Activated CD8-positive, alpha-beta memory T cell treated with anti-CD3 and anti-CD28 coated beads for 1 hour (primary cell): ENCODE measurements at regions not wholly inside any gene's neighbourhood (a gene's known extent, or its start where the extent isn't known, plus 50 kb on each side); places are given as distances from the start of the nearest gene placed in this dataset.
"Not testable (repeated sequence)": the region's sequence is repeated elsewhere in the genome, so short reads cannot be mapped to it uniquely, and the experiment has no call there.

Experiments used
- DNase-seq, 2 donors: peaks; one replicate each; pipeline ENCODE4 v3.0.0-alpha.2; 2020; ENCODE audit warnings: low read depth in 1 of 2; ENCODE audit errors: extremely low read depth in 1 of 2

DNA sequence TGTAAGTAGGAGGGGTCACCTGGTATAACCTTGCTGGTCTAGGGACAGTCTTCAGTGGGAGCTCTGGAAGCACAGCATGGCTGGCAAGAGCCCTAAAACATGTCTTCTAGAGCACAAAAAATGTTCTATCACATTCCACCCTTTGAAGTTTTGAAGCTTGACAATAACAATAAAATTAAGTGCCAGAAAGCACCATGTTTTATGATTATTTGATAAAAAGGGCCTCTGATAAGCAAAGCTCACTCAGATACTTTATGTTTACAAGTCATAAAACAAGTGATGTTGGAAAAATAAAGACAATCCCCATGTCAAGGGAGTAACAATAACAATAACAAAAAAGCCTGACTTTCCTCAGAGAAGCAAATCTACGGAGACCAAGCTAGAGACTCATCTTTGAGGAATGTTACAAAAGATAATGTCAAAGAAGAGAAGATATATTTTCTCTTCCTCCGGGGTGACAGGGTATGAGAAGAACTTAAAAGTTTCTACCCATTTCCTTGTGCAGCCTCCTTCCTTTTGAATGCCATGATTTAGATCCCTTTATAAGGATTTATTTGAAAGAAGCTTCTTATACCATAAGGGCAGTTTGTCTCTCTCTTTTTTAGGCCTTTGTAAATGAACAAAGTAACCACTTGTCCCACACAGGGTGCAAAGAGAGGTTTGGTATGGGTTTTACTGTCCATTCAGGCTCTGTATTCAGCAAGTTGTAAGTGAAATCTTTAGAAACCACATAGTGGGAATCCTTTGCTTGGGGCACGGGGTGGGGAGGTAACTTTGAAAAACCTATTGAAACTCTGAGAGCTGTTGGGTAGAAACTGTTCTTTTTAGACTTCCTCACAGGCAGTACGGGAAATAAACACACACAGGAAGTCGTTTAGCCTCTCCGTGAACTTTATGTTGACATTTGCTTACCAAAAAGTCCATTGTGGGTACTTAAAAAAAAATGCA lies 109.6 kb upstream of the RBMS3 start:
- no peak for DNase-seq

DNA sequence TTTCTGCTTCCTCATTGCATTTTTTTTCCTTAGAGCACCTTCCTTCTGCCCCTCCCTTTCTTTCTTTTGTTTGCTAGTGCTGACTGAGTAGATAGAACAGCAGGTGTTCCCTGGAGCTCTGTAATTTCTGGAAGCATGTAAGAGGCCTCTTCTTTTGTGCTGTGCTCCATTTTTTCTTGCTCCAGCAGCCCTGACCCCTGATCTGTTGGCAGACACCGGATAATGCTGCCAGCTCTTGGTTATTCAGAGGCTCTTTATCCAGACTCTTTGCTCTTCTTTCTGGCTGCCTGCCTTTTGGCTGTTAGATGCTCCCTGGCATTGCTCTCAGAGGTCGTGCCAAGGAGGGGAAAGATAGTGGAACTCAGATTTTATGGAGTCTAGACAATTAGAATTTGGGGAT lies 104.4 kb upstream of the RBMS3 start:
- no peak for DNase-seq

DNA sequence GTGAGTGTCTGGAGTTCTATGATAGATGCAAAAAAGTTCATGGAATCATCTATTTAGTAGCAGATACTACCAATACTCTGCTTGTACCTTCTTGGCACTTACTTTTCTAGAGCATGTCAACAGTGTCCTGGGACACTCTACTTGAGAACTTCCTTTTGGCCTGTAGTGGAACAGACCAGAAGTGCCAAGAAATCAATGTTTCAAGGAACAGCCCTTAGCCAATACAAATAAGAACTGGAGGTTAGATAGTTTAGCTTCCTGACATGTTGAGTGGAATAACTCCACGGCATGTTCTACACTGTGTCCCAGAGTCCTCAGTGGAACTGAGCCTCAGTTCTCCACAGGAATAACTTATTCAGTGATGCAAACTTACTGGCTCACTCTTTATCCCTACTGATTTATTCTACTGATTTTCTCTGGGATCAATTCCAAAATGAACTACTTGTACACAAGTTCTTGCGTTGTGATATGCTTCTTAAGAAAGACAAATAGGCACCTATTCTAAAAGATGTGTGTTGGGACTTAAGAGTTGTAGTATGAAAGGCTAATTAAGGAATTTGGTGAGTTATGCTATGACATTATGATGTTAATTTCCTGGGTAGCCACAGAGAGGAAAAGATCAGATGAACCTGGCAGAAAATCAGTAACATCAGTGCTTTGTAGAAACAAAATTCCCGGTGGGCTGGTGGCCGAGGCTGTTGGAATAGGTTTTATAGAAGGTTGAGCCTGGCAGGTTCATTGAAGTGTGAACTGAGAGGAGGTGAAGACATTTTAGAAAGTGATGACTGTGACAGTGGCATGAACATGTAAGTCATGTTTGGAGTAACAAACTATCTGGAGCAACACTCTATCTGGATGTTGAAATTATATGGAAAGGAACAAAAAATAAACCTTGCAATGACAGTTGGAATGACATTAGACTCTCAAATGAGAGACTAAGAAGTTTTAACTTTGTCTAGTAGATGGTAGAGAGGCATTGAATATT lies 101.8 kb upstream of the RBMS3 start:
- DNase-seq: no peak

DNA sequence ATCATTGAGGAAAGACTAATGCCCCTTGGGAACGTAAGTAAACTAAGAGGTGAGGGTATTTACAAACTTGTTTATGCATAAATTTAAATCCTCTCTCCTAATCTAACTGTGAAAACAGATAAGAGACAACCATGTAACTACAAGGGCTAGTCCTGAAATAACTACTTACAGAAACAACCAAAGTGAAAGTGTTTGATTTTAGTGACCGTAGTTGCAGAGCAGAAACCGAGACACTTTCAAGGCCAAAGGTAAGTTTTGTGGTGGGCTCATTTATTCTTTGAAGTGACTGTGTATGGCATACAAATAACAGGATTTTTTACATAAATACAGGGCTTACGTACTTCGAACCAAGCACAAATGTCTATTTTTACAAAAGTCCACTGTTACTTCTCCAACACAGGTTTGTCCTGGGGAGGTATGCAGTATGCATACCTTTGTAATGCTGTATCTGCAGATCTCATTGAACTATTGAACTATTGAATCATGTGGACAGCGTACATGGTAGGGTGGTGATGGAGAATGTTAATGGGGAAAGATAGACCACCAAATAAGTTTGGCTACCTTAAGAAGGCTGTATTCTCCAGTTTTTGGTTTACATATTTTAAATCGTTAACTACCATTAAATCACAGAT lies 99.6 kb upstream of the RBMS3 start:
- DNase-seq: no peak

DNA sequence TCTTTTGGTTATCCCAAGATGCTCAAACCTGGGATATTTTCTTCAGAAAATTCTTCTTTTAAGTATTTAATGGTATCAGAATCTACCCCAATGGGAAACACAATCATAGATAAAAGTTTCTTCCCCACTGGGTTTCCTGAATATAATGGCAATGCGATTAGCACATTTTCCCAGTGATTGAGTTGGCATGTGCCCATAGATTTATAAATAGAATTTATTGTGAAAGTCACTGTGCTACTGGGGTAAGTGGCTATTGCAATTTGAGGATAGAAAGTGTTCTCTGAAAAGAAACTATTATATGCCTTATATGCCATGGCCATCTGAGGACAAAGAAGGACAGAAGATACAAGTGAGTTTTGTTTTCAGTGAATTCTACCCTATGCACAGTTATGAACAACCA lies 99.0 kb upstream of the RBMS3 start:
- DNase-seq: no peak

DNA sequence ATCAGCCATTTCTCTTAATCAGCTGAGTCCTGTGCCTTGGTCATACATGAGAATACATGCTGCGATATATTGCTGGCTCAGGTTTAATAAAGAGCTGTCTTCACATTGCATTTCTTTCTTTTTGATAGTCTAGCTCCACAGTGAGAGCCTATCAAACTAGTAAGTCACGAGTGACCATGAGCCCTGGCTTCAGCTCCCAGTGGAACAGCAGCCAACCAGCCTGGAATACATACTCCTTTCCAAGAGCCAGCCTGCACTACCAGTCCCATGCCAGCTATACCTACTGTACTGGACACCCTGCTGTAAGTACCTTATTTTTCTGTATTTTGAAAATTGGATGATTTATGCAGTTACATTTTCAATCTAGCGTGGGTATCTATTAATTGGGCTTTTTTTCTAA lies 98.0 kb upstream of the RBMS3 start:
- not testable (repeated sequence) for DNase-seq

DNA sequence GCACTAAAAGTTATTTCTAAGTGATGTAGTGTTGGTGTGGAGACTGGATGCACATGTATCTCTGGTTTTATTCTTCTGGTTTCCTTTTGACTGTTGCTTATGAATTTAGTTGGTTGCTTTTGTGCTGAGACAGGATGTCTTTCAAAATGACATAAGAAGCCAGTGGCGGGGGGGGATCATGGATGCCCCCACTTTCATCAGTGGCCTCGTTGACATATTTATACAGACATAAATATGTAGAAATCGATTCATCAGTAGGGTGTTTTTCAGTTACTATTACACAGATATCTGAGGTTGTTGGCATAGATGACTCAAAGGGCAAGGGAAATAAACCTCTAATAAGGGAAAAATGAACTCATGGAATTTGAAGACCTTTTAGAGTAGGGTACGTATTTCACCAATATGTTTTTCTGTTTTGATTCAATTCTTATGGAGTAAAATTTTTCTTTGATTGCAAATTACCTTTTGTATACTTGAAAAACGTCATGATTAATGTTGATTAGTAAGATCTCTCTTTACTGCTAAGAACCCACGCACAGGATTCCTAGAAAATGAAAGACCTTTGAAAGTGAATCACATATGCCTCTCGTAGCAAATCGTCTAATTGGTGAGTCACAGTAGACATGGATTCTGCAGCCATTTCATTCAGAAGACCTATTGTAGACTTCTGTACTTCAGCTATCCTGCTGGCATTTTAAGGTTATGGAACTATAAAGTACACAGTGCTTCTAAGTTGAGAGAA lies 97.4 kb upstream of the RBMS3 start:
- DNase-seq: no peak

DNA sequence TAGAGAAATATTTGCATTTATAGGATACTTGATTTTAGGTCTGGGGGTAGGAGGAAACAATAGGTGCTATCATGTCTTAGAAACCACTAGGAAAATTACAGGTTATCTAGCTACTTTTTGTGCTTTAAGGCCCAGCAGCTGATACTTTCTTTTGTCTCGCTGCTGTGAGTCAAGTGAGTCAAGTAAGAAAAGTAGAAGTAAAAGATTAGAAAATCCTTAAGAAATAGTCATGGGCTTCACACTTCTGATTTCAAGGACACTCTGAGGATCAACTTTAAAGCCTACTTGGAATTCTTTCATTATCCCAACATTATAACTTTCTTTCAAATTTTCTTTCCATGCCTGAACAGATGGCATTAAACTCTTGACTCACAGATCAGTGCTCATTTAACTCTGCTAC lies 95.2 kb upstream of the RBMS3 start:
- DNase-seq: no peak

DNA sequence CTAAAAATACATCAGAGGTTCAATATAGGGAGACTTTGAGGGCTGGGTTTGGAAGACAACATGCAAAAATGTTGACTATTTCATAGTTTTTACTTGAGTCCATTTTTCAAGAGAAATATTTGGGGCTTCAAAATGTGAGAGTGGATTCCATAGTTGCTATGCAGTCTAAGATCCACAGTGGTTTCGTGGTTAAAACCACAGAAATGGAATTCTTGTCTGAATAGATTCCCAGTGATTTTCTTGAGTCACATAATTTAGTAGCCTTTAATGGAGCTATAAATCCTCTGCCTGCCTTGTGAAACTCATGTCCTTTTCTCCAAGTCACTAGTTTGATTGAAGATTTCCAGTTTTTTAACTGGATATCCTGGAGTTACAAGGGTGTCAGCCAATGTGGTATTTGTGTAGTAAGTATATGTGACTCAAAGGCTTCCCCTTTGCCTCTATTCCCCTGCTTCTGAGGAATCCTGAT lies 94.7 kb upstream of the RBMS3 start:
- no peak for DNase-seq

DNA sequence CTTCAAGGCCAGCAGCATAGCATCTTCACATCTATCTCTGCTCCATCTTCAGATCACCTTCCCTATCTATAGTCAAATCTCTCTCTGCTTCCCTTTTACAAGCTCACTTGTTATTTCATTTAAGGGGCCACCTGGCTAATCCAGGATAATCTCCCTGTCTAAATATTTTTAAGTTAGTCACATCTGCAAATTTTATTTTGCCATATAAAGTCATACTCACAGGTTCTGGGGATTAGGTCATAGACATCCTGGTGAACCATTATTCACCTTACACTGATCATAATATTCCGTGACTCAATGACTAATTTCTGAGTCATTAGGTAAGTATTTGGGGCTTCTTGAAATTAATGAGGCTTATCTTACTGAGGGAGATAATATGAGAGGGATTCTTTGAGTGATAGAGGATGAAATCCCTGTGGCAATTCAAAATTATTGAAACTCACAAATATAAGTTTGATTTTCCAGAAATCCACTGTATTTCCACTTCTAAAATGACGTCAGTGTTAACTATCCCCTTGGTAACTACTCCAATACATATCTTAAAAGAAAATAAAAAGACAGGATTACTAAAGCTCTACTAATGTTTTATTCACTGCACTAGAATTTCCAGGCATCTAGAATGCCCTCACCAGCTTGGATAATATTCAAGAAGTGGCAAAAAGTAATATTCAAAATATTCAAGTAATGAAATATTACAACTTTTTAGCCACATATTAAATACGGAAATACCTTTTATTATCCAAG lies 93.7 kb upstream of the RBMS3 start:
- no peak for DNase-seq

DNA sequence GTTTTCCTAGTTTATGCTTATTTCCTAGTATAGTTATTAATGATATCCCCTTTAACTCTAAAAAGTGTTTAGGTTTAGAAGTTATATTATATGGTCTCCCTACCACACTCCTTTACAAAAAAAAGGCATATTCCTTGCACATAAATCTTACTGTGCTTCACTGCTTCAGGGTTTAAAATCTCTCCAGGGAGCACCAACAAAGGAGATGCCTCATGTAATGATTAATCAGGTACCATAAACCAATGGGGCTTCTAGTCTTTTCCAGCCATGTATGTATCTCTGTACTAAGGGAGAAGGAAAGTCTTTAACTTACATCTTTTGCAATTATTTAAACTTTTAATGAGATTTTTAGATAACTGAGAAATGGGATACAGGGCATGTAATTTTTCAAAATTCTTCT lies 91.5 kb upstream of the RBMS3 start:
- DNase-seq: no peak

DNA sequence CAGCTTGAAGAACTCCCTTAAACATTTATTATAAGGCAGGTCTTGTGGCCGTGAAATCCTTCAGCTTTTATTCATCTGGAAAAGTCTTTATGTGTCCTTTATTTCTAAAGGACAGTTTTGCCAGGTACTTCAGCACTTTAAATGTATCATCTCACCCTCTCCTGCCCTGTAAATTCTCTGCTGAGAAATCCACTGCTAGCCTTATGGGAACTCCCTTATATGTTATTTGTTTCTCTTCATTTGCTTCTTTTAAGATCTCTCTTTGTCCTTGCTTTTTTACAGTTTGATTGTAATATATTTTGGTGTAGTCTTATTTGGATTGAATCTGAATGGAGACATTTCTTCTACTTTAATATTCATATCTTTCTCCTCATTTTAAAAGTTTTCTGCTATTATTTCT lies 86.7 kb upstream of the RBMS3 start:
- DNase-seq: no peak

DNA sequence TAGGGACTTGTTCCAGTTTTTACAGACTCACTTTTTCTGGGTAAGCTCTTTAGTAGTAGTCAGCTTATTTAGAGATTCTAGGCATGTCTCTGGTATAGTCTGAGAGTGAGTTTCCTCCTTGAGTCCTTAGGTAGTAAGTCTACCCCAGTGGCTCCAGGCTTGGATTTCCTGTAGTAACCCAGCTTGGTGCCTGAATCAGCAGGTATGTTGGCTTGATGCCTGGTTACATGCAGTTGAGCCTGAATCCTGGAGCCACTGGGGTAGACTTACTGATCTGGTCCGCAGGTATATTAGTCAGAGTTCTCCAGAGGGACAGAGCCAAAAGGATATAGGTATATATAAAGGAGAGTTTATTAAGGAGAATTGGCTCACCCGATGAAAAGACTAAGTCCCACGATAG lies 85.8 kb upstream of the RBMS3 start:
- DNase-seq: no peak

DNA sequence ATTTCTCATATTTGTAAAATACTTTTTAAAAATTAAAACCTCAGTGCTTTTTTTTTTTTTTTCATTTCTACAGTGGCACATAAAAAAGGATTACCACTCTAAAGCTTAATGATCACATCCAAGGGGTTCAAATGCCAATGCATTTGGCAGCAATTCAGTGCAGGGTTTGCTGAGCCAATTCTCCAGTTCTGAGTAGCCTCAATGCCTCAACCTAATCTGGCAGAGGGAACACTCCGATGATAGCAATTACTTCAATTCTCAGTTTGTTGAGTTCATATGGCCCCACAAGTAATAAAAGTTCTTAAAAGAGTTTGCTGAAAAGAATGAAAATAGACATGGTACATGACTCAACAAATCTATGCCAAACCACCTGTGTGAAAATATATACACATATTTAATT lies 79.3 kb upstream of the RBMS3 start:
- no peak for DNase-seq

DNA sequence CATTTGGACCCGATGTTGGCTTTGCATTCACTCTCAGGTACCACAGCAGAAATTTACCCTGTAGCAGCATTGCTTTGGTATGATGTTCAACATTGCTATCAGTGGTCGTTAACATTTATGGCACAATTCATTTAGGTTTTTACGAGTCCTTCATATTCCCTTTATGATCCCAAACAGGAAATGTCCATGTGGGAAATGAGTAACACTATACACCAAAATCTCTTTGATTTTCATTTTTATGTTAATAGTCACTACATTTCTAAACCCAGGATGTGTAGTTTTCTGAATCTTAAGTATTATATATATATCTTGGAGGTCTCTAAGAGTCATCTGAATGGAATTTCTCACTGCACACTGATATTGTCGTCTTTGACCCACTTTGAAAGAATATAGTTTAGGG lies 78.5 kb upstream of the RBMS3 start:
- DNase-seq: no peak

DNA sequence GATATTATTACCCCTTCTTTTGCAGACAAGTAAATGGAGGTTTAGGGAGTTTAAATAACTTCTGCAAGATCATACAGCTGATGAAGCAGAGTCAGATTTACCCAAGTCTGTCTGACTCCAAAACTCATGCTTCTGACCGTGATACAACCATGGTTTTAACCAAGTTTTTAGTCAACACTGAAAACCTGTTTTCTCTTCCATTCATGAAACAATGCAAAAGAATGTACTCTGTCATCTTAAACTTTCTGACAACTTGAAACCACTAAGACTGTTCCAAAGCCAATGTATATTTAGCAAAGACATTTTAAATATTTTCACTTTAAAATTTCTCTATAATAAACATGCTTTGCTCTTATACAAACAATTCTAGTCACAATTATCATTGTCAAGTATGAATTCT lies 77.0 kb upstream of the RBMS3 start:
- no peak for DNase-seq

DNA sequence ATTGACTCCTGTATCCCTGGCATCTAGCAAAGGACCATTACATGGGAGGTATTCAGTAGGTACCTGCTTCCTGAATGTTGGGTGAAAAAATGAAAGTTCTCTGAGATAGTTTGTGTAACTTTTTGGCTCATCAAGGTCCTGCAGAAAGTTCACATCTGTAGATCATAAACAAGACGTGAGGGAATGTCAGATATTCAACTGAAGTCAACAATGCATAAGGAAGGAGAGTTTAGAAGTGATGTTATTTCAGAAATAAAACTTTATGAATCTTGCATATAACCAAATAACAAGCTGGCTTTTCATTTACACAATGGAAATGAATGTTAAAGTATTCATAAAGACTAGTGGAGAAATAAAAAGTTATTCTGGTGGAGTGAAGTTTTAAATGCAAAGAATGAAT lies 73.4 kb upstream of the RBMS3 start:
- no peak for DNase-seq

DNA sequence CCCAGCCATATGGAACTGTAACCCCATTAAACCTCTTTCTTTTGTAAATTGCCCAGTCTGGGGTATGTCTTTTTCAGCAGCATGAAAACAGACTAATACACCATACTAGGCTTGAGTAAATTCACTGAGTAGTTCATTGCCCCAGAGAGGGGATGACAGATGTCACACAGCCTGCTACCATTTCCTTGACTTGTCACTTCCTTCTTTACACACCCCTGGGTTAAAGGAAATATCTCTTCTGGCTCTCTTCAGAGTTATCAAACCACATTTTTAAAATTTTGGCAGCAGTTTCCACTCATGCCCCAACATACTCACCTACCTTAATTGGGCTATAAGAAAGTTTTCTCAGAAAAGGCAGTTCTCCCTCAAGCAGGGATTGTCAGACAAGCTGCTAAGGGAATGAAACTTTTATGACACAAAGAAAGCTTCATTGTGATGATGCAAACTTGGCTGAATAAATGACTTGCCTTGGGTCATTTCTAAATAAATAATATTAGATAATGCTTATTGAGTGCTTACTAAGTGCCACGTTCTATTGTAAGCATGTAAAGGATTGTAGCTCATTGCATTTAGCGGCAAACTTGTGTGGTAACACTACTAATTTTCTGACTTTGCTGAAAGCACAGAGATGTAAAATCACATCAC lies 68.0 kb upstream of the RBMS3 start:
- DNase-seq: no peak

DNA sequence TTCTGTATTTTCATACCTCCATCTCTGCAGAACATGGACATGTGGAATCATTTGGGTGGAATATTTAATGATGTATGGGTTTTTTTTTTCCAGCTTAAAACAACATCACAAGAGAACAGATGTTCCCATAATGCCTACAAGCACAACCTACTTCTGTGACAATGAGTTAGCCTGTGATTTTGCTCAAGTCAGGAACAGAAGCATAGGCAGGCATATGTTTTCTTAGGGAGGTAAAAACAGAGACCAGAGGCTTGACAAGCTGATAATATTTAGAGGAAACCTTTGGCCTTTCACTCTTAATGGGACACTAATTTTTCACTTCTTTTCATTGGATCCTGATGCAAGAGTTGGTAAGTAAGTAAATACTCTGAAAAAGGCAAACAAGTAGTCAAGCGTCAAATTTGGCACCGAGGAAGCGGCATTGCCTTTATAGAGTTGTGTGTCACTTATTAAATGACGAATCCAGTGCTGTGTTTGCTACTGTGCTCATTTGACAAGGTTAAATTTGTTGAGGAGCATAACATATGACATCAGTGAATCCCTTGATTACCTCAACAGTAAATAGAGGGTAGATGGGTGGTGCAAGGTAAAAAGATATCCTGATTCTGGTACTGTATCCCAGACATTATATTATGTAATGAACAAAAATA lies 66.7 kb upstream of the RBMS3 start:
- DNase-seq: no peak
